Endodermal cell (in vitro differentiated cells): ENCODE measurements at regions not wholly inside any gene's neighbourhood (a gene's known extent, or its start where the extent isn't known, plus 50 kb on each side); places are given as distances from the start of the nearest gene placed in this dataset.

Experiments
- DNase-seq: peaks from one replicate; pipeline ENCODE4 v3.0.0-alpha.2; 2017
- H3K27ac ChIP-seq: 2 replicates; pipeline ENCODE4 v1.5.1; 2013; ENCODE audit warnings: mild to moderate bottlenecking, low read depth, low read length, moderate library complexity
- H3K27me3 ChIP-seq: 2 replicates; pipeline ENCODE4 v1.6.1; 2013; ENCODE audit warnings: mild to moderate bottlenecking, low read length, moderate library complexity; ENCODE audit not compliant: insufficient read depth, control insufficient read depth, poor library complexity, severe bottlenecking
- H3K36me3 ChIP-seq: 2 replicates; pipeline ENCODE4 v1.7.0; 2013; ENCODE audit warnings: mild to moderate bottlenecking, low read length, moderate library complexity; ENCODE audit not compliant: control insufficient read depth, insufficient read depth
- H3K4me1 ChIP-seq: one replicate; pipeline ENCODE4 v1.7.0; 2013; ENCODE audit warnings: low read length; ENCODE audit not compliant: control insufficient read depth, insufficient read depth
- H3K4me3 ChIP-seq: 2 replicates; pipeline ENCODE4 v1.5.1; 2013; ENCODE audit warnings: mild to moderate bottlenecking, low read length, moderate library complexity
- H3K9ac ChIP-seq: 2 replicates; pipeline ENCODE4 v1.6.1; 2013; ENCODE audit warnings: mild to moderate bottlenecking, low read length, moderate library complexity; ENCODE audit not compliant: poor library complexity, severe bottlenecking; ENCODE audit errors: extremely low read depth
- H3K9me3 ChIP-seq: 2 replicates; pipeline ENCODE4 v1.6.1; 2013; ENCODE audit warnings: mild to moderate bottlenecking, low read length, moderate library complexity; ENCODE audit not compliant: control insufficient read depth
- H3K27ac Mint-ChIP-seq: 2 replicates; pipeline ENCODE4 v1.8.0; 2020; ENCODE audit warnings: mixed read lengths
- H3K27me3 Mint-ChIP-seq: 2 replicates; pipeline ENCODE4 v1.8.0; 2021; ENCODE audit warnings: mild to moderate bottlenecking, mixed read lengths; ENCODE audit not compliant: insufficient read depth
- H3K36me3 Mint-ChIP-seq: 2 replicates; pipeline ENCODE4 v1.8.0; 2020; ENCODE audit warnings: low read depth, mixed read lengths
- H3K4me1 Mint-ChIP-seq: 2 replicates; pipeline ENCODE4 v1.8.0; 2020; ENCODE audit warnings: mixed read lengths
- H3K4me3 Mint-ChIP-seq: 2 replicates; pipeline ENCODE4 v1.8.0; 2020; ENCODE audit warnings: mild to moderate bottlenecking, moderate library complexity, mixed read lengths
- H3K9me3 Mint-ChIP-seq: 2 replicates; pipeline ENCODE4 v1.8.0; 2020; ENCODE audit warnings: mild to moderate bottlenecking, mixed read lengths
- CTCF ChIP-seq: fragments of 200-600 bp; sonication (generic); conservative IDR thresholded peaks from 2 replicates; pipeline ENCODE4 v1.5.0; 2021; ENCODE audit warnings: antibody characterized with exemption, mild to moderate bottlenecking
- WGBS, 2 experiments: methylation state at CpG; one replicate each; pipeline versions ENCODE4 v1.1.5 to v1.1.7; 2013; ENCODE audit warnings: missing lambda C conversion rate in 2 of 2, mixed read lengths in 1 of 2; ENCODE audit not compliant: insufficient coverage in 1 of 2, insufficient read length in 1 of 2; 5-methylcytosine and 5-hydroxymethylcytosine counted together

GRCh38 chr16:49910541-49911071 lies 54.7 kb upstream of the ZNF423 start:
- no peak overlapping the region for H3K27ac Mint-ChIP-seq

GRCh38 chr16:49911430-49911829 lies 55.5 kb upstream of the ZNF423 start:
- Mint-ChIP-seq H3K9me3 (no peaks in the 10 kb centered on the region), H3K4me1 (no peaks in the 10 kb centered on the region), H3K27me3 (peaks cover 3% of the 10 kb centered on the region), H3K36me3 (no peaks in the 10 kb centered on the region), H3K27ac (no peak overlapping the region), H3K4me3 (no peak overlapping the region)
- no peak overlapping the region for H3K4me3 ChIP-seq
- H3K27me3 ChIP-seq = no peaks in the 10 kb centered on the region
- DNase-seq = no peak
- no peaks in the 10 kb centered on the region for H3K36me3 ChIP-seq
- H3K9me3 ChIP-seq = no peaks in the 10 kb centered on the region
- H3K4me1 ChIP-seq = no peaks in the 10 kb centered on the region
- no peak overlapping the region for H3K9ac ChIP-seq
- WGBS, 2 experiments = 85 to 93% methylated on average over 2 of the region's 2 CpGs
- TF ChIP-seq CTCF = no peak
- no peak overlapping the region for H3K27ac ChIP-seq

More at GRCh38 chr16:49910541-49911071, 54.7 kb upstream of the ZNF423 start:
- no peaks in the 10 kb centered on the region for H3K9me3 ChIP-seq
- Mint-ChIP-seq H3K9me3 (no peaks in the 10 kb centered on the region), H3K27me3 (peaks cover 3% of the 10 kb centered on the region), H3K36me3 (no peaks in the 10 kb centered on the region), H3K4me1 (no peaks in the 10 kb centered on the region), H3K4me3 (no peak overlapping the region)
- 92 to 96% methylated on average over 10 to 14 of the region's 14 CpGs for WGBS, 2 experiments
- no peak for DNase-seq
- no peak overlapping the region for H3K27ac ChIP-seq
- H3K9ac ChIP-seq = no peak overlapping the region
- no peak overlapping the region for H3K4me3 ChIP-seq
- H3K4me1 ChIP-seq = no peaks in the 10 kb centered on the region
- H3K36me3 ChIP-seq = no peaks in the 10 kb centered on the region
- no peaks in the 10 kb centered on the region for H3K27me3 ChIP-seq
- no peak for TF ChIP-seq CTCF

GRCh38 chr16:49912721-49913120 lies 56.8 kb upstream of the ZNF423 start:
- Mint-ChIP-seq H3K9me3 (no peaks in the 10 kb centered on the region), H3K36me3 (no peaks in the 10 kb centered on the region), H3K4me1 (no peaks in the 10 kb centered on the region), H3K27me3 (peaks cover 3% of the 10 kb centered on the region), H3K4me3 (no peak overlapping the region), H3K27ac (no peak overlapping the region)
- Histone ChIP-seq H3K9me3 (no peaks in the 10 kb centered on the region), H3K9ac (no peak overlapping the region), H3K27me3 (no peaks in the 10 kb centered on the region), H3K4me3 (no peak overlapping the region), H3K36me3 (no peaks in the 10 kb centered on the region), H3K27ac (no peak overlapping the region), H3K4me1 (no peaks in the 10 kb centered on the region)
- no peak for TF ChIP-seq CTCF
- 60 to 80% methylated on average over 1 to 4 of the region's 4 CpGs for WGBS, 2 experiments
- peak; percentile 58 for DNase-seq
